ENCODE measurements at regions not wholly inside any gene's neighbourhood (a gene's known extent, or its start where the extent isn't known, plus 50 kb on each side); places are given as distances from the start of the nearest gene placed in this dataset.
A peak's percentile ranks its signal among the peaks of the same experiment; 100 is the strongest.

DNA sequence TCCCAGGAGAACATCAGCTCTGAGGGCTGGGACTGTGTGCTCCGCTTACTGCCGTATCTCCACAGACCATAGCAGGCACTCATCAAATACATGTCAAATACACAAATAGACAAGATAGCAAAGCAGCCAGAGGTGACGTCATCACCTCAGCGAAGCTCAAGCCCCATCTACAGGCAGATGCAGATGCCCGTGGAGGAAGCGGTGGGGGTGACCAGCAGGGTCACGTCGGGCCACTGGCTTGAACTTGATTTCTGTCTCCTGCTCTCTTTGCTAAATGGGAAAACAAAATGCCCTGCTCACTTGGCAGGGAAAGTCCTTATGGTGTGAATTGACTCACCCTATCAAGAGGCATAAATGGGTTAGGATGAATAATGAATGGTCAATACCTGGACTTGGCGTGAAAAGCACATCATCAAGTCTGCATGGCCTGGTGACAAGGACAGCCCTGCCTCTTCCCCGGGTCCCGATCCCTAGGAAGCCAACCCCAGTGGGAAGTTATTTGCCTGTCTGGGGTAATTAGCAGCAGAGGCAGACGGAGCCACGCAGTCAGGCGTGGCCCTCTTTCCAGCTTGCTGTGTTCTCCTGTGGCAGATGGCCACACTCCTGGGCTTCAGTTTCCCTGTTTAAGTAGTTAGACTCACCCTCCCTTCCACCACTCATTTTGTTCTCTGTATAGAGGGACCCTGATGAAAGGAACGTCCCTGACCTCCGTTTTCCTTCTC lies 536.0 kb downstream of the NPHP4 start:
- no peak for DNase-seq

DNA sequence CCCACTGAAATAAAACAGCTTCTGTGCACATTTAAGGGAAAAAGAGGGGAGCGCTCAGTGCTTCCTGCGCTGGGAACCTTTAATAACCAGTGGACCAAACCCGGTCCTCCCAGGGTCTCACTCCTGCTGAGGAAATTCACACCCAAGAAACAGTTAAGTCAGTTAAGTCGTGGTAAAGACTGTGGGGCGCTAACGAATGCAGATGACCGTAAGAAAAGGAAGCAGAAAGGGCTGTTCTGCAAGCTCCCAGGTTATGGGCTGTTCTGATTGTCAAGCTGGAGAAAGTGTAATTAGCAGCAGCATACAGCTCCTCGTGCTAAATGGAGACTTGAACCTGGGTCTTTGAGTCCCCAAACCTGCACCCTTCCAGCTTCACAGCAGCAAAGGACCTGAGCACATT lies 536.6 kb downstream of the NPHP4 start:
- no peak for DNase-seq

DNA sequence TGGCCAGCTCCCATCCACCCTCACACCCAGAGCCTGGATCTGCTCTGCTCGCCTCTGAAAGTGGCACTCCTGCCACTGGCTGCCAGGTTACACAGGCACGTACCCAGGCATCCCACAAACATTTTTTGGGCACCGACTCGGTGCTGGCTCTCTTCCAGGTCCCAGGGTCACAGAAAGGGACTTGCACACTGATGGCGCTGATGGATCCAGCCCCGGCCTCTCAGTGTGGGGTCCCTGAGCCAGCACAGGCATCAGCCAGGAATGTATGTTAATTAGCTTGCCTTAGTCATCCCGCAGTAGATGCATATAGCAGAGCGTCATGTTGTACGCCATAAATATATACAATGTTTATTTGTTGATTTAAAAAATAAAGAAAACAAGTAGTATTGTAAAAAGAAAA lies 537.2 kb downstream of the NPHP4 start:
- no peak for DNase-seq

DNA sequence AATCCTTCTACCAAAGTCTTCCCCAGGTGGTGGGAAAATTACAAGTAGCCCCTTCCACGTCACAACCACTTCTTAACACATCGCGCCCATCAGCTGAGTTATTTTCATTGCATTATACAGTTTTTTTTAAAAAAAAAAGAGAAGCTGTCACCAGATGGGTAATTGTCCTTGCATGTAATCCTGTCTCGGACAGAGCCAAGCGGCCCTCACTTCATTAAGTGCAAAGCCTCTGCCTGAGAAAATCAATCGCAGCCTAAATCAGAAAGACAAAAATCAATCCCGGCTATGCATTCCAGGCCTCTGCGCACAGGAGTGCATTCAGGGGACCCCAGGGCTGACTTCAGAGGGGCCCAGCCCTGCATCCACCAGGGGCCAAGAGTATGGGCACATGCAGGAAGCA lies 538.9 kb downstream of the NPHP4 start:
- DNase-seq, result no peak

DNA sequence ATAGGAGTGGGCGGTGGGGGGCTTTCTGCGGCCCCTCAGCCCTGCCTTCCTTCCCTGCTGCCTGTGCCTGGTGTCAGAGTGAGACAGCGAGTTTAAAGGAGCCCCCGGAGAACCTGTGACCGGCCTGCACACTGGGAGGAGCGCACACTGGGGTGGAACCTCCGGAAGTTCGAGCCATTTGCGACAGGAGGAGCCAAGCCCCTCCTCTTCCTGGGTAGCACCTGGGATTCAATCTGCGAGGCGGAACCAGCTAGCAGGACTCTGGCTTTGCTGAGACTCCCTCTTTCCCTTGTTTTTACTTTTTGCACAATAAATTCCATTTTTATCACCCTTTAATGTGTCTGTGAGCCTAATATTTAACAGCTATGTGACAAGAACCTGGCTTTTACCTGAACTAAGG lies 540.6 kb downstream of the NPHP4 start:
- DNase-seq, result no peak

DNA sequence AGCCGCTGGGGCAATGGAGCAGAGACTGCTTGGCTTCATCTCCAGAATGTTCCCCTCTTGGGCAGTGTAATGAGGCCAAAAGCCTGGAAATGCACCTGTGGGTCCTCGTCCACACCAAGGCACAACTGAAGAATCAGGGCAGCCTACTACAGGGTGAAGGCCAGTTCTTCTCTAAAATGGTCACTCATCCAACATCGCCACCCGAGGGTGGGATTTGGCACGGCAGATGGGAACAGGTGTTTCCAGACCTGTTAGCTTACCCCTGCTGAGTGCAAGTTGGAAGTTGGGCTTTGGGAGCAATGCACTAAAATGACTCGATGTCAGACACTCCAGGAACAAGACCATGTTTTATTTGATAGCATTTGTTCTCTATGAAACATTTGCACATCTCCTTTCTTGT lies 543.7 kb downstream of the NPHP4 start:
- DNase-seq, result no peak

DNA sequence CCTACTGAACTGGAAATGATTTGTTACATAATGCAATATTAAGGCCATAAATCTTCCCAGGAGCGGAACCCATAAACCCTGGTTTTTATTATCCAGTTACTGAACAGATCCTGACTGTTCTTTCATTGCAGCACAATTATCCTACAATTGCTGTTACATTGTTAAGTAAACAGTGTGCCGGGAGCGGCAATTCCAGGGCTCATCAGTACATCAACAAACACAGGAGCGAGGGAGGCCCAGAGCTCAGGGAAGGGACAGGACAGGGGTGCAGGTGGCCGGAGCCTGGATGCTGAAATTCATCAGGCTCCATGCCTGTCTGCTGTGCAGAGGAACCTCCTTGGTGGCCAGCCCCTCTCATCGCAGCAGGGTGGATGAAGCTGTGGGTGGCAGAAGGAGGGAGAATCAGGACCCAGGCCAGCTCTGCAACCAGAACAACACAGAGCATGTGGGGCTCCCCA lies 544.7 kb downstream of the NPHP4 start:
- DNase-seq, result no peak

DNA sequence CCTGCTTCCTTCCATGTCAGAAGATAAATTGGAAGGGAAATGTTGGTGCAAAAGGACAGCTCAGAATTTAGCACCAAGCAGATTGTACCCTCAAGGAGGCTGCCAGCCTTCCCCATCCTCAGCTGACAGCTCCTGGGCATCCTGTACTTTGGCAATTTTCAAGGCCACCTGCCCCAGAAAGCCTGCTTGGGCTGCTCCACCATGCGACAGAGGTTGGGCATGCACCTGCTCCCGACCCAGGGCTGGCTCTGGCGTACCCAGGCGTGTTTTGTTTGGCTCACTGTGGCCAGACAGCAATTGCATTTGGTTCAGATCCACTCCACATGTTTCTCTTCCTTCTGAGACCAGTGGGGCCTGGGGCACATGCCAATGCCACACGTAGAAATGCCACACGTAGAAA lies 547.8 kb downstream of the NPHP4 start:
- no peak for DNase-seq

DNA sequence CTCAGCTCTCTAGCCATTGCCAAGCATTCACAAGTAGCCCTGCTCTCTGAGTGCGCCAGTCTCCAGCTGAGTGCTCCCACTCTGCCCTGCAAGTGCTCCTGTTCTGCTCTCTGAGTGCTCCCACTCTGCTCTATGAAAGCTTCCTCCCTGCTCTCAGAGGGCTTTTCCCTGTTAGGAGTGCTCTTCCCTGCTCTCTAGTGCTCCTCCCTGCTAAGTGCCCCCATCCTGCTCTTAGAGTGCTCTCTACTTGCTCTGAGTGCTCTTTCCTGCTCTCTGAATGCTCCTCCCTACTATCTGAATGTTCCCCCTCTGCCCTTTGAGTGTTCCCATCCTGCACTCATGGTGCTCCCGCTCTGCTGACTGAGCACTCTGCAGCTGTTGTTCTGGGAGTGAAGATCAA lies 555.4 kb downstream of the NPHP4 start:
- no peak for DNase-seq

DNA sequence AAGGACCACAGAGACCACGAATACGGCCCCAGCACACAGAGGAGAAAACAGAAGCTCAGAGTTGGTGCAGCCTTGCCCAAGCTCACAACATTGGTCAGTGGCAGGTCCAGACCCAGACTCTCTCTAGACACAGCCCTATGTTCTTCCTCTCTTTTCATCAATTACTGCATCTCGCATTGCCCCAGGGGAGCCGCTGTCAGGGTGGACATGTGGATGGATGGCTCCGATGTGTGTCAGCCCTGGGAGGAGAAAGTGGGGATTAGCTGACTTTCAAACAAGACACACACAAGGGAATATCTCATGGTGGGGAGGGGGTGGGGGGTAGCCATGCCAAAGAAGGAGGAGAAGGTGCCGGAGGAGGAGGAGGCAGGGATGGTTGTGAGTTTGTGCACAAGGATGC lies 556.8 kb downstream of the NPHP4 start:
- no peak for DNase-seq

DNA sequence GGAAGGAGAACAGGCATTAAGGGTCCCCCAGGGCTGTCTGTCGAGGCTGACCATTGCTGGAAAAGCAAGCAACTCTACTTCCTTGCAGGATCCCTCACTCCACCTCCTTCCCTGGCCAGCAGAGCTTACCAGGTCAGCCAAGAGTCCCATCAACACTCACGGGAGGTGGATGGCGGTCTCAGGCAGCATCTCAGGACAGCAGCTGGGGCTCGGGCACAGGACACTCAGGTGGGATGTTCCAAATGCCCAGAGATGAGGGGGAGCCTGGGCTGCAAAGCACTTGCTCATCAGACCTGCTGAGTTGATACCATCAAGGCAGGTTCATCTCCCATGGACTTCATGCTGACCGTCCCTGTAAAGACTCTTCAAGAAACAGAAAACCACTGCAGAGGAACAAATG lies 559.8 kb downstream of the NPHP4 start:
- DNase-seq, result no peak

DNA sequence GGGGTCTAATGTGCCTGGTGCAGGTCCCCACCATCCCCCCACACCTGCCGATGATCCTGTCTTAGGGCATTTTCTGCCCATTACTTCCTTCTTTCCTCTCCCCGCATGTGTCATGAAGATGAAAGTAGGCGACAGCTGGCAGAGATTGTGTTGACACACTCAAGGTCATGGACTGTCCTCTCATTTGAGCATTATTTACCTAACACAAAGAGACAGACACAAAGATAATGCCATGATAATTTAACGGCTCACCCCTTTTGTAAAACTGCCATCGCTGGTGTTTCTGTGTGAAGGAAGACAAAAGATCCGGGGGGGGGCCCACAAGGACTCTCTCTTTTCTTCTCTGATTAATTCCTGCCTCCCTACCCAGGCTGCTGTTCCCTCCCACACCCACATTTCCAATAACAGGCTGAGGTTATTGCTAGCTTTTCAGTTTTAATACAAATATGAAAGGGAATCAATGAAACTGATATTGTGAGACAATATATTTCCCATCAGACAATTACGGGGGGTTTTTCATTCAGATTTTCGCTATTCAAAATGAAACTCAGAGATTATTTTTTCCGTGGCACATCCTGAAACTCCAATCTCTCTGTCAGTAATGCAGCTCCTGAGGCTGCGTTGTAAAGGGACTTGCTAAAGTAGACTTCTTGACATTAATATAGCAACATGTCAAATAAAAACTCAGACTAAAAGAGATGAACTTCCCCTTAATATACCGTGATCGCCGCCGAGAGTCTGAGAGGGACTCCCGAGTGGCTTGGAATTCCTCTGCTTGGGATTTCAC lies 561.1 kb downstream of the NPHP4 start:
- DNase-seq, result no peak

DNA sequence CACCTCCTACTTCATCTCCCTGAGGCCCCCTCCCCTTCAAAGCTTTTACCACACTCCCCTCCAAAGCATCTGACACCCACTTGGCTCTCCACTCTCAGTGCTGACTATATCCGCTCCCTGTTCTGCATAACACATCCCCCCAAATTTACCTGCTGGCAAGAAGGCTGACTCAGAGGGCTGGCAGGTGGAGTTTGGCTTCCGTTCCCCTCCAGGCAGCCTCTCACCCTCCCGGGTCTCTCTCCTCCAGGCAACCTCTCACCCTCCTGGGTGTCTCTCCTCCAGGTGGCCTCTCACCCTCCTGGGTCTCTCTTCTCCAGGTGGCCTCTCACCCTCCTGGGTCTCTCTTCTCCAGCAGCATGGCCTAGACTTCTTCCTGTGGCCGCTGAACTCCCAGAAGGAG lies 562.1 kb downstream of the NPHP4 start:
- DNase-seq, result no peak

DNA sequence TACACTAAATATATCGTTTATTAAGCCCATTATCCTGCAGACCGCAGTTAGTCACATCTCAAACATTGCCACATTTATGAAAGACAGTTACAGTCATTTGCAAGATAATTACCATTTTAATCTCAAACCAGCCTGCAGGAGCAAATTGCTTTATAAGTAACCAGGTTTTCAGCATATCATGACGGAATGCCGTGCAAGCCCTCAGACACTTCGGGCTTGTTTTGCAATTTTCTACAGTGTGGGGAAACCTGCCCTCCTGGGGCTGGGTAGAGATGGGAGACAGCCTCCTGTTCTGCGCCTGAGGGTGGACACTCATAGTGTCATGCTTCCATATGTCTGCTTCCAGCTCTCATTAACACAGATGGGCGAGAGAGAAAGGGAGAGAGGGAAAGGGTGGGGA lies 563.9 kb downstream of the NPHP4 start:
- DNase-seq, result no peak

DNA sequence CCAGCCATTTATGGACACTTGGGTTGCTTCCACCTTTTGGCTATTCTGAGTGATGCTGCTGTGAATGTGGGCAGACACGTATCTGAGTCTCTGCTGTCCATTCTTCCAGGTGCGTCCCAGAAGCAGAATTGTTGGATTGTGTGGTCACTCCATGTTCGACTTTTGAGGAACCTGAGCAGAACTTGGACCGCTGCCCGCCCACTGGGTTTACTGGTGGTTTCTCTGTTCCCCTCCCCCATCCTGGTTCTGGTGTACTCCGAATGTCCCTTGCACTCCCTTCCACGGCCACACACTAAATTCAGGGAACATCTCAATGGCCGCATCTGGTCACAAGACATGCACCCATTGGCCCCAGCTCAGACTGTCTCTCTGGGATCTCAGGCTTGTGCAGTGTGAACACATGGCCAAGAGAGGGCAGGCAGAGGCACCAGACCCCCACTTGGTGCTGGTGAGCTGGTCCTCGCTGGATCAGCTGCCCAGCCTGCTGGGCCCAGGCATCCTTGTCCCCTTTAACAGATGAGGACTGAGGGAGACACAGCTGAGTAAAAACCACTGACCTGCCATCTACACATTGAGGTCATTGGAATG lies 565.1 kb downstream of the NPHP4 start:
- DNase-seq, result no peak

DNA sequence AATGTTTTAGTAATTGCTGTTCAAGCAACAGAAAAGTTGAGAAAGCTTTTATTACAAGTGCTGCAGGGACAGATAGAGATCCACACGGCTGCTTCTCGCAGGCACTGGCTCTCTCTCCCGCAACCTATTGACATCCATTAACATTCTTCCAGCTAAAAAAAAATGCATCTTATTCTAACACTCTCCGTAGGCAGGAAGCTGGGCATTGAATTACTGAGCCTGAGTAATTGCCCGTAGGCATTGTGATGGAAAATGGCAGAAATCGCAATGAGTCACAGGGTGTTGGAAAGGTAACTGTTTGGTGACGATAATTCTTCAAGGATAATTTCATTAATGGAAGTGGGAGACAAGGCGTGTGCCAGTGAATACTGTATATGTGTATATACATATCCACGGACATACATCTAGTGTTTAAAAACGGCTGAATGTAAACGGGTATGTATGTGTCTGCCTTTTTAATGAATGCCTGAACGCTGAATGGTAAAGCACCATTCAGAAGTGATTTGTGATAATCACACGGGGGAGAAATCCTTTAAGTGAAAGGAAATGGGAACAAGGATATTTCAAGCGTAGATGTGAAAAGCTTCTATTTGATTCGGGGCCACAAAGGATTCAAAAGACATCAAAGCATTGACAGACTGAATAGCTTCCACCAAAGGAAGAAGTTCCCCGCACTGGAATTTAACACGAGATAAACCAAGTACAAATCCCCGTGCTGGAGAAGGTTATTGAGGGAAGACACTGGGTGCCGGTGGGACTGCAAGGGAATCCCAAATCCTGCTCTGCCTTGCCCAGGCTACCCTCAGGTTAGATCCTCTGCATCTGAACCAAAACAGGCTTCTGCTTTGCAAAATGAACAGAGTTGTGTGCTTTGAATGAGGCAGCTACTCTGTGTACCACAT lies 567.2 kb downstream of the NPHP4 start:
- DNase-seq, result no peak

DNA sequence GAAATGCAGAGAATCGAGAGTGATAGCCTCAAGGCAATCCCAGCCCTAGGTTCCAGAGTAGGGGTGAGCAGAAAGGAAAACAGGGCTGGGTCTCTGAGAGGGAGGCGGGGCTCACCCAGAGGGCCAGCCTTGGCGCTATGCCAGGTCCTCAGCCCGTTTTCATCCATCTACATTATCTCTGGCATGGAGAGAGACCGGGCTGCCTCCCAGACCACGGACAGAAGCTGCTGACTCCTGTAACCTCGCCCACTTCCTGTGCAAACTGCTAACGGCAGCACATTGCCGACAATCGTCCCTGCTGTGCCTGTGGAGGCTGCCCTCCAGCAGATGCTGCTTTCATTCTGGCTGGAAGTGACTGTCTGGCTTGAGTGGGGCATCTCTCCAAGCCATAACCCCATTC lies 569.1 kb downstream of the NPHP4 start:
- peak; percentile 26 for DNase-seq

DNA sequence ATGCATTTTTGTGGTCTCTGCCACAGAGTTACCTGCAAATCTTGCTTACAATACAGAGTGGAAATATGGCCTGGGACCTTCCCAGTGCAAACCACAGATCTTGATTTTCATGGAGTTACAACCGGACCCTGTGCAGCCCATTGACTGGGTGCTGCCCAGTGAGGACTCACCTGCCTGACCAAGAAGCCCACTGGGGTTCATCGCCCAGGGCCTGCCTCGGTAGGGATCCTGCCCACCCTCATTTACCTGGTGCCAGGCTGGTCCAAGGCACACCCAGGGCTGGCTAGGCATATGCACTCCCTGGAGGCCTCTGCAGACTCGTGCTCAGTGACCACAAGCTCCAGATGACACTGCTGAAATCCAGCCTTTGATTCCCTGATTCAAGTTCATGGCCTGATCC lies 572.7 kb downstream of the NPHP4 start:
- DNase-seq, result no peak

DNA sequence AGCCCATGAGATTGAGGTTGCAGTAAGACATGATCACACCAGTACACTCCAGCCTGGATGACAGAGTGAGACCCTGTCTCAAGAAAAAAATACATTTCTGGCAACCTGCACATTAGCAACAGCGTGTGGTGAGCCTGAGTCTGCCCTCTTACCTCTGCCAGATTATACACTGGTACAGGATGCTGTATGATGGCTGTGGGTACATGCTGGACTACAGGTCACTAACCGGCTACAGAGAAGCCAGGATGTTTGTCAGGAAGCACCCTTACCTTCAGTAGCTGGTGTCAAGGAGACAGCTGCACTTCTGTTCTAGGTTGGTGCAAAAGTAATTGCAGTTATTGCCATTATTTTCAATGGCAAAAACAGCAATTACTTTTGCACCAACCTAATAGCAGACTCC lies 575.7 kb downstream of the NPHP4 start:
- DNase-seq, result no peak

DNA sequence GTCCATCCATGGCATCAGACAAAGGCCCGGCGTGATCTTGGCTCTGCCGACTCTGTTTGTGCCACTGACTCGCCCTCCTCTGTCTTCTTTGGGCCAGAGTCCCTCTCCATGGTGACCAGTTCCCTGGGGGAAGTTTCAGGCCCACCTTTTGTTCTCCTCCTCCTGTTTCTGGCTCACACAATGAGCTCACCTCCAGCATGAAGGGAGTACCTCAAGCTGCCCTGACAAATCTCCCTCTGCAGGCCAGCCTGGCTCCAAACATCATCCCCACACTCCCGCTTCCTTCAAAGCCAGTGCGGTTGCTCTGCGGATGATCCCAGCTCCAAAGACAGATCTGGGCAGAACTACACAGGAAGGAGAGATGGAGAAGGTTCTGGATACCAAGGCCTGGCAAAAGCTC lies 576.6 kb downstream of the NPHP4 start:
- DNase-seq, result no peak

DNA sequence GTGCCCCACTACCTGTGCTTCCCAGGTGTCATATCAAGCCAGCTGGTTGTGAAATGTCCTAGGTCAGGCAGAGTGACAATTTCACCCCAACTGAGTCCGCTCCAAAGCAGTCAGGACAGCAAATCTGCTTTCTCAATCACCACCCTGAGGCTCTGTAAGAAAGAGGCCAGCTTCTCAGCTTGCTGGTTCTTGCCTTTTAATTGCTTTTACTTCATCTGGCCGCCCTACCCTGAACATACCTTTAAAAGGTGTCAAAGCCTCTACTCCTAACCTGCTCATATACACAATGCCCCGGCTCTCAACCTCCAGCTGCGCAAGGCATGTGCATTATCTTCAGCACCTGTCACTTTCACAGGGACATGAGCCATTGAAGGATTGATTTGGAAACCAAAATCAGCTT lies 581.6 kb downstream of the NPHP4 start:
- DNase-seq, result no peak

DNA sequence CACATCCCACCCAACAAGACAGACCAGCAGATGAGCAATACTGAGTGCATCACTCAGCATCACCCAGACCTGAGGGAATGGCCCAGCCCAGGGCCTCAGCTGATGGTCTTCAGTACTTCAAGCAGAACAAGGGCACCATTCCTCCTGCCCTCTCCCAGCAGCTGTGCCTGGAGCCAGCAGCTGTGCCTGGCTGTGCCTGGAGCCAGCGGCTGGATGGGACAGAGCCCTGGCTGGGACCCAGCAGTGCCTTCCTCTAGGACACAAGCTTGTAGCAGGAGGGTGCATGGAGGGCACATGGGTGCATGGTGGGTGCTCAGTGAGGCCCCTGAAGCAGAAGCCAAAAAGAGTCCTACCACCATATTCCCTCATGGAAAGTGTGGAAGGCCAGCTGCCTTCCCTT lies 583.8 kb downstream of the NPHP4 start:
- no peak for DNase-seq

DNA sequence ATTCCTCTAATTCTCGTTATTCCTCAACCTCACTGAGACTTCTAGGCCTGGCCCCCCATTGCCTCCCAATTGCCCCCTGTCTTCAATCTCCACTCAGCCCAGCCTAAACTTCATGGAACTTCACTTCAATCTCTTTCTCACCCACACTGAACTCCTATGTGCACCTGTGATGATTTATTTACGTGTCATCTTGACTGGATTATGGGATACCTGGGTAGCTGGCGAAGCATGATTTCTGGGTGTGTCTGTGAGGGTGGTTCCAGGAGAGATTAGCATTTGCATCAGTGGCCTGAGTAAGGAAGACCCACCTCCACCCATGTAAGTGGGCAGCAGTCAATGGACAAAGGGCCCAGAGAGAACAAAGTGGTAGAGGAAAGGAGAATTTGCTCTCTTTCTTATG lies 587.0 kb downstream of the NPHP4 start:
- no peak for DNase-seq

All from CD4-positive, alpha-beta T cell treated with Interleukin-15 for 1 hour (primary cell).